WTC11 (cell line): ENCODE measurements at regions not wholly inside any gene's neighbourhood (a gene's known extent, or its start where the extent isn't known, plus 50 kb on each side); places are given as distances from the start of the nearest gene placed in this dataset.
A peak's percentile ranks its signal among the peaks of the same experiment; 100 is the strongest.

Experiments used
- ATAC-seq: fragments of 200-7000 bp; cut with Tn5 transposase; 2 replicates; pipeline ENCODE4 v1.10.0; 2021; ENCODE audit warnings: mild to moderate bottlenecking, moderate library complexity
- CTCF ChIA-PET: fragments of 300-600 bp; sonication (Branson Sonifier 250); formaldehyde crosslinking; loops from one replicate; lab custom pipeline; 2021; ENCODE audit warnings: antibody characterized with exemption; lab: Charles Lee
- POLR2A ChIA-PET: fragments of 350-600 bp; sonication (Branson Sonifier 250); formaldehyde crosslinking; loops from one replicate; lab custom pipeline; 2021; ENCODE audit warnings: antibody characterized with exemption; lab: Charles Lee
- DNase-seq: peaks from one replicate; pipeline ENCODE4 v3.0.0; 2021; ENCODE audit warnings: low spot score
- H3K27ac Mint-ChIP-seq: 2 replicates; pipeline ENCODE4 v1.8.0; 2021; ENCODE audit warnings: mixed read lengths
- H3K27me3 Mint-ChIP-seq: 2 replicates; pipeline ENCODE4 v1.8.0; 2021; ENCODE audit warnings: low read depth, mild to moderate bottlenecking, moderate library complexity, mixed read lengths
- H3K36me3 Mint-ChIP-seq: 2 replicates; pipeline ENCODE4 v1.8.0; 2021; ENCODE audit warnings: mixed read lengths
- H3K4me1 Mint-ChIP-seq: 2 replicates; pipeline ENCODE4 v1.8.0; 2022; ENCODE audit warnings: mixed read lengths
- H3K4me3 Mint-ChIP-seq: 2 replicates; pipeline ENCODE4 v1.8.0; 2021; ENCODE audit warnings: mild to moderate bottlenecking, moderate library complexity, mixed read lengths
- H3K9me3 Mint-ChIP-seq: 2 replicates; pipeline ENCODE4 v1.8.0; 2021; ENCODE audit warnings: mixed read lengths
- AR ChIP-seq: fragments of 250-450 bp; sonication (Bioruptor Pico); IDR thresholded peaks from 2 replicates; pipeline ENCODE4 v1.9.0; 2021; ENCODE audit warnings: mild to moderate bottlenecking
- CREB1 ChIP-seq: sonication (generic); formaldehyde crosslinking; IDR thresholded peaks from 2 replicates; pipeline ENCODE4 v1.8.0; 2023; ENCODE audit warnings: mild to moderate bottlenecking, missing genetic modification reagents
- EMX1 ChIP-seq: fragments of 250-450 bp; sonication (Bioruptor Pico); IDR thresholded peaks from 2 replicates; pipeline ENCODE4 v1.8.0; 2021; ENCODE audit warnings: mild to moderate bottlenecking
- FOXP1 ChIP-seq: sonication (generic); formaldehyde crosslinking; IDR thresholded peaks from 2 replicates; pipeline ENCODE4 v1.8.0; 2022; ENCODE audit warnings: missing genetic modification reagents, mild to moderate bottlenecking, moderate library complexity, borderline replicate concordance
- MXD4 ChIP-seq: fragments of 250-450 bp; sonication (Bioruptor Pico); IDR thresholded peaks from 2 replicates; pipeline ENCODE4 v1.8.0; 2021; ENCODE audit warnings: mild to moderate bottlenecking, moderate library complexity, borderline replicate concordance
- NFE2L1 ChIP-seq: sonication (generic); formaldehyde crosslinking; IDR thresholded peaks from 2 replicates; pipeline ENCODE4 v1.8.1; 2023; ENCODE audit warnings: missing genetic modification reagents
- SP1 ChIP-seq: sonication (generic); formaldehyde crosslinking; conservative IDR thresholded peaks from 2 replicates; pipeline ENCODE4 v1.8.1; 2022; ENCODE audit warnings: missing genetic modification reagents
- TEAD1 ChIP-seq: sonication (generic); formaldehyde crosslinking; IDR thresholded peaks from 2 replicates; pipeline ENCODE4 v1.8.0; 2022; ENCODE audit warnings: mild to moderate bottlenecking, missing genetic modification reagents
- TEAD4 ChIP-seq: sonication (generic); formaldehyde crosslinking; IDR thresholded peaks from 2 replicates; pipeline ENCODE4 v1.8.0; 2022; ENCODE audit warnings: mild to moderate bottlenecking, missing genetic modification reagents
- ZNF423 ChIP-seq: fragments of 250-450 bp; sonication (Bioruptor Pico); IDR thresholded peaks from 2 replicates; pipeline ENCODE4 v2.1.2; 2022; ENCODE audit warnings: mild to moderate bottlenecking, moderate library complexity
- ZNF671 ChIP-seq: fragments of 250-450 bp; sonication (Bioruptor Pico); IDR thresholded peaks from 2 replicates; pipeline ENCODE4 v1.8.0; 2021; ENCODE audit warnings: mild to moderate bottlenecking
- TF ChIP-seq, protein P1 (sequence below): sonication (generic); formaldehyde crosslinking; IDR thresholded peaks from 2 replicates; pipeline ENCODE4 v1.8.1; 2022; ENCODE audit warnings: missing genetic modification reagents, borderline replicate concordance
- TF ChIP-seq, protein P2 (sequence below): sonication (generic); formaldehyde crosslinking; IDR thresholded peaks from 2 replicates; pipeline ENCODE4 v1.8.0; 2023; ENCODE audit warnings: missing genetic modification reagents
- TF ChIP-seq, protein P3 (sequence below): sonication (generic); formaldehyde crosslinking; IDR thresholded peaks from 2 replicates; pipeline ENCODE4 v1.8.0; 2022; ENCODE audit warnings: mild to moderate bottlenecking, missing genetic modification reagents
- TF ChIP-seq, protein P4 (sequence below): sonication (generic); formaldehyde crosslinking; IDR thresholded peaks from 2 replicates; pipeline ENCODE4 v1.8.1; 2023; ENCODE audit warnings: mild to moderate bottlenecking, missing genetic modification reagents, moderate library complexity
- TF ChIP-seq, protein P5 (sequence below): fragments of 250-450 bp; sonication (Bioruptor Pico); IDR thresholded peaks from 2 replicates; pipeline ENCODE4 v1.9.0; 2021; ENCODE audit warnings: mild to moderate bottlenecking, borderline replicate concordance

DNA sequence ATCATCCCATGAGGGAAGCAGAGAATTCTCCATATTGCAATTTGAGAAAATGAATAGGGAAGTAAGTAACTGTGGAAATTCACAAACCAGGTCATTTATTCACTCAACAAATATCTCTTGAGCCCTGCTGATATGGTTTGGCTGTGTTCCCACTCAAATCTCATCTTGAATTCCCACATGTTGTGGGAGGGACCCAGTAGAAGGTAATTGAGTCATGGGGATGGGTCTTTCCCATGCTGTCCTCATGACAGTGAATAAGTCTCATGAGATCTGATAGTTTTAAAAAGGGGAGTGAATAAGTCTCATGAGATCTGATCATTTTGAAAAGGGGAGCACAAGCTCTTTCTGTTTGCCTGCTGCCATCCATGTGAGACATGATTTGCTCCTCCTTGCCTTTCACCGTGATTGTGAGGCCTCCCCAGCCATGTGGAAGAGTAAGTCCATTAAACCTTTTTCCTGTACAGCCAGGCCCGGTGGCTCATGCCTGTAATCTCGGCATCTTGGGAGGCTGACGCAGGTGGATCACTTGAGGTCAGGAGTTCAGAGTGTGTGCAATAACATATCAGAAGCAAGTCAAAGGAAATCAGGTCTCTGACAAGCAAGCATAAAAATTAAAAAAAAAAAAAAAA is 193.2 kb downstream of the NDUFA10 start (continued):
- TF ChIP-seq, protein P1, sequence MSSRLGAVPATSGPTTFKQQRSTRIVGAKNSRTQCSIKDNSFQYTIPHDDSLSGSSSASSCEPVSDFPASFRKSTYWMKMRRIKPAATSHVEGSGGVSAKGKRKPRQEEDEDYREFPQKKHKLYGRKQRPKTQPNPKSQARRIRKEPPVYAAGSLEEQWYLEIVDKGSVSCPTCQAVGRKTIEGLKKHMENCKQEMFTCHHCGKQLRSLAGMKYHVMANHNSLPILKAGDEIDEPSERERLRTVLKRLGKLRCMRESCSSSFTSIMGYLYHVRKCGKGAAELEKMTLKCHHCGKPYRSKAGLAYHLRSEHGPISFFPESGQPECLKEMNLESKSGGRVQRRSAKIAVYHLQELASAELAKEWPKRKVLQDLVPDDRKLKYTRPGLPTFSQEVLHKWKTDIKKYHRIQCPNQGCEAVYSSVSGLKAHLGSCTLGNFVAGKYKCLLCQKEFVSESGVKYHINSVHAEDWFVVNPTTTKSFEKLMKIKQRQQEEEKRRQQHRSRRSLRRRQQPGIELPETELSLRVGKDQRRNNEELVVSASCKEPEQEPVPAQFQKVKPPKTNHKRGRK: no peak
- TF ChIP-seq TEAD4 (CRISPR knock-in tag) (no peak), AR (no peak), MXD4 (CRISPR knock-in tag) (no peak), SP1 (CRISPR knock-in tag) (no peak), ZNF423 (no peak), ZNF671 (CRISPR knock-in tag) (no peak)
- TF ChIP-seq, protein P2, sequence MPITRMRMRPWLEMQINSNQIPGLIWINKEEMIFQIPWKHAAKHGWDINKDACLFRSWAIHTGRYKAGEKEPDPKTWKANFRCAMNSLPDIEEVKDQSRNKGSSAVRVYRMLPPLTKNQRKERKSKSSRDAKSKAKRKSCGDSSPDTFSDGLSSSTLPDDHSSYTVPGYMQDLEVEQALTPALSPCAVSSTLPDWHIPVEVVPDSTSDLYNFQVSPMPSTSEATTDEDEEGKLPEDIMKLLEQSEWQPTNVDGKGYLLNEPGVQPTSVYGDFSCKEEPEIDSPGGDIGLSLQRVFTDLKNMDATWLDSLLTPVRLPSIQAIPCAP: no peak
- TF ChIP-seq, all 79 proteins: peak for 0

DNA sequence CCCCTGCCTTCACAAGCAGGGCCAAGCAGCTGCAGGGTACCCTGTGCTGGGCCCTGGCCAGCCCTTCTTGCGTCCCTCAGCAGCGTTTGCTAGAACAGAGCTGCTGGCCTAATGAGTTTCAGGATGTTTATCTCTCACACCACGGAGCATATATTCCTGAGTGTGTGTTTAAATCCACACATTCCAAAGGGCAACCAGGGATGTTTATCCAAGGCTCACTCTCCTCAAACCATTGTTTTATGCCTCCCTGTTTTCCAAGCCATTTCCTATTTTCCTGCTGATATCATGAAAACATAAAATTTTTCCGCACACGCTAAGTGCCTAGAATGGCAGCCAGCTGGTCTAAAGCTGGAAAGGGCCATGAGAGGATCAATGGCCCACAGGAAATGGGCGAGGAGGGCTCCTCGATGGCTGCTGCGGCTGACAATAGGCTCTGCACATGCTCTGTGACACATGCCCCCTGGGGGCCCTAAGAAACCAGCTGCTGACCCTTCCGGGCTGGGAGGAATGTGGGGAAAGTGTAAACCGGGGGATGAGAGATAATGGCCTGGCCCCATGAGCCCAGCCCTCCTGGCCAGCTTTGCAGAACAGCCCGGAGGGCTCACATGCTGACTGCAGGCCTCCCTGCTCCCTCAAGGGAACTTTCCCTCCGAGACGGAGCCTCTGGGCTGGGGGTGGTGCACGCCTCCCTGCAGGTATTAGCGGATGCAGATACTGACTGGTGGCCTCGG is 194.0 kb downstream of the NDUFA10 start:
- ATAC-seq (peak; percentile 71), DNase-seq (peak; percentile 34)
- ChIA-PET POLR2A (no interaction called here), CTCF (interaction anchor here (0.8 to 1.1 kb wide), 2 partner anchors 52 to 104 kb away, joined by 3 read pairs; no protein-coding TSS in a partner anchor)
- Mint-ChIP-seq H3K9me3 (peaks cover 8% of the 10 kb centered on the region), H3K4me1 (peaks cover 23% of the 10 kb centered on the region), H3K27me3 (no peaks in the 10 kb centered on the region; the same call in 1 of the 2 replicates), H3K36me3 (no peaks in the 10 kb centered on the region), H3K27ac (no peak overlapping the region), H3K4me3 (no peak overlapping the region)
- TF ChIP-seq CREB1 (CRISPR knock-in tag) (0 out of 2 replicates have a peak, but pooled peaks have one; percentile 12), ZNF423 (peak; percentile 97), EMX1 (CRISPR knock-in tag) (no peak), FOXP1 (0 out of 2 replicates have a peak, but pooled peaks have one; percentile 24), NFE2L1 (CRISPR knock-in tag) (0 out of 2 replicates have a peak, but pooled peaks have one; percentile 27), TEAD1 (CRISPR knock-in tag) (peak; percentile 68; the same call in 1 of the 2 replicates)
- TF ChIP-seq, protein P3, sequence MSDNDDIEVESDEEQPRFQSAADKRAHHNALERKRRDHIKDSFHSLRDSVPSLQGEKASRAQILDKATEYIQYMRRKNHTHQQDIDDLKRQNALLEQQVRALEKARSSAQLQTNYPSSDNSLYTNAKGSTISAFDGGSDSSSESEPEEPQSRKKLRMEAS (CRISPR knock-in tag): 0 out of 2 replicates have a peak, but pooled peaks have one; percentile 34
- TF ChIP-seq, protein P4, sequence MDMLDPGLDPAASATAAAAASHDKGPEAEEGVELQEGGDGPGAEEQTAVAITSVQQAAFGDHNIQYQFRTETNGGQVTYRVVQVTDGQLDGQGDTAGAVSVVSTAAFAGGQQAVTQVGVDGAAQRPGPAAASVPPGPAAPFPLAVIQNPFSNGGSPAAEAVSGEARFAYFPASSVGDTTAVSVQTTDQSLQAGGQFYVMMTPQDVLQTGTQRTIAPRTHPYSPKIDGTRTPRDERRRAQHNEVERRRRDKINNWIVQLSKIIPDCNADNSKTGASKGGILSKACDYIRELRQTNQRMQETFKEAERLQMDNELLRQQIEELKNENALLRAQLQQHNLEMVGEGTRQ (CRISPR knock-in tag): no peak
- TF ChIP-seq, protein P5, sequence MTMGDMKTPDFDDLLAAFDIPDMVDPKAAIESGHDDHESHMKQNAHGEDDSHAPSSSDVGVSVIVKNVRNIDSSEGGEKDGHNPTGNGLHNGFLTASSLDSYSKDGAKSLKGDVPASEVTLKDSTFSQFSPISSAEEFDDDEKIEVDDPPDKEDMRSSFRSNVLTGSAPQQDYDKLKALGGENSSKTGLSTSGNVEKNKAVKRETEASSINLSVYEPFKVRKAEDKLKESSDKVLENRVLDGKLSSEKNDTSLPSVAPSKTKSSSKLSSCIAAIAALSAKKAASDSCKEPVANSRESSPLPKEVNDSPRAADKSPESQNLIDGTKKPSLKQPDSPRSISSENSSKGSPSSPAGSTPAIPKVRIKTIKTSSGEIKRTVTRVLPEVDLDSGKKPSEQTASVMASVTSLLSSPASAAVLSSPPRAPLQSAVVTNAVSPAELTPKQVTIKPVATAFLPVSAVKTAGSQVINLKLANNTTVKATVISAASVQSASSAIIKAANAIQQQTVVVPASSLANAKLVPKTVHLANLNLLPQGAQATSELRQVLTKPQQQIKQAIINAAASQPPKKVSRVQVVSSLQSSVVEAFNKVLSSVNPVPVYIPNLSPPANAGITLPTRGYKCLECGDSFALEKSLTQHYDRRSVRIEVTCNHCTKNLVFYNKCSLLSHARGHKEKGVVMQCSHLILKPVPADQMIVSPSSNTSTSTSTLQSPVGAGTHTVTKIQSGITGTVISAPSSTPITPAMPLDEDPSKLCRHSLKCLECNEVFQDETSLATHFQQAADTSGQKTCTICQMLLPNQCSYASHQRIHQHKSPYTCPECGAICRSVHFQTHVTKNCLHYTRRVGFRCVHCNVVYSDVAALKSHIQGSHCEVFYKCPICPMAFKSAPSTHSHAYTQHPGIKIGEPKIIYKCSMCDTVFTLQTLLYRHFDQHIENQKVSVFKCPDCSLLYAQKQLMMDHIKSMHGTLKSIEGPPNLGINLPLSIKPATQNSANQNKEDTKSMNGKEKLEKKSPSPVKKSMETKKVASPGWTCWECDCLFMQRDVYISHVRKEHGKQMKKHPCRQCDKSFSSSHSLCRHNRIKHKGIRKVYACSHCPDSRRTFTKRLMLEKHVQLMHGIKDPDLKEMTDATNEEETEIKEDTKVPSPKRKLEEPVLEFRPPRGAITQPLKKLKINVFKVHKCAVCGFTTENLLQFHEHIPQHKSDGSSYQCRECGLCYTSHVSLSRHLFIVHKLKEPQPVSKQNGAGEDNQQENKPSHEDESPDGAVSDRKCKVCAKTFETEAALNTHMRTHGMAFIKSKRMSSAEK (CRISPR knock-in tag): no peak
